ENCODE measurements at regions not wholly inside any gene's neighbourhood (a gene's known extent, or its start where the extent isn't known, plus 50 kb on each side); places are given as distances from the start of the nearest gene placed in this dataset.

GRCh38 chr7:21084286-21084685, 297.6 kb upstream of the SP8 start:
- no peak for DNase-seq (ENCODE audit: low read depth in 2 of 3, low spot score in 2 of 3)

DNA sequence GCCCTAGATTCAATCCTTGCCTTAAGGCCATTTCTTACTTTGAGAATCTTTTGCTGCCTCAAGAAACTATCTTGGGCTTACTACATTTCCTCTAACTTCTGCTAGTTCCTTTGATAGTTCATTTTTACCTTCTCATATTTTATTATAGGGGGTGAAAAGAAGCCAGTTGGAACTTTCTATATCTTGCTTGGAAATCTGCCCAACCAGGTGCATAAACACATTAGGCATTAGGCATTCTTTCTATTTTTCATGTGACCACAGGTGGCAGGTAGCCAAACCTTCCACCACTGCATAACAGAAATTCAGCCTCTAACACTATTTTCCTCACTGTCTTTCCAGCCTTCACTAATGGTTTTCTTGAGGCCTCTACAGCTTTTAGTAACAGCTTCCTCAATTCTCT, 300.0 kb upstream of the SP8 start:
- no peak for DNase-seq (ENCODE audit: low read depth in 2 of 3, low spot score in 2 of 3)

- no peak for DNase-seq (ENCODE audit: low read depth in 2 of 3, low spot score in 2 of 3)
Measured at GRCh38 chr7:21089653-21090052, 303.0 kb upstream of the SP8 start.

- no peak for DNase-seq (ENCODE audit: low read depth in 2 of 3, low spot score in 2 of 3)
Measured at GRCh38 chr7:21092766-21093702, 306.3 kb upstream of the SP8 start.

GRCh38 chr7:21094589-21094988, 307.9 kb upstream of the SP8 start:
- DNase-seq (ENCODE audit: low read depth in 2 of 3, low spot score in 2 of 3) = no peak

- DNase-seq (ENCODE audit: low read depth in 2 of 3, low spot score in 2 of 3) = no peak
Measured at GRCh38 chr7:21099432-21099831, 312.7 kb upstream of the SP8 start.

DNA sequence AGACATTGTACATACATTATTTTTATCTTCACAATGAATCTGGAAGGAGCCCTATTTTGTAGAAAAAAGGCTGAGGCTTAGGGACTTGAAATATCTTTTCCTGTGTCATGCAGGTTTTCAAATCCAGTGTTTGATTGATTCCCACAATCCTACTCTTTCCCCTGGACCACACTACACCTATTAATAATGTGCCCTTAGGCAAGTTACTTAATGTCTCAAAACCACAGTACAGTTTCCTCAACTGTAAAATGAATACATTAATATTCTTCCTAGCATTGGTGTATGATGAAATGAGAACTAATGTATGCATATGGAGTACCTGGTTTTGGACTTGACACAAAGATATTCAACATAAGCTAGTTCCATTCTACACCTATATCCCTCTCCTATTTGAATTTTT, 313.3 kb upstream of the SP8 start:
- DNase-seq (ENCODE audit: low read depth in 2 of 3, low spot score in 2 of 3) = no peak

- DNase-seq (ENCODE audit: low read depth in 2 of 3, low spot score in 2 of 3) = no peak
Measured at GRCh38 chr7:21101541-21101940, 314.9 kb upstream of the SP8 start.

GRCh38 chr7:21103426-21104123, 316.9 kb upstream of the SP8 start:
- no peak for DNase-seq (ENCODE audit: low read depth in 2 of 3, low spot score in 2 of 3)

DNA sequence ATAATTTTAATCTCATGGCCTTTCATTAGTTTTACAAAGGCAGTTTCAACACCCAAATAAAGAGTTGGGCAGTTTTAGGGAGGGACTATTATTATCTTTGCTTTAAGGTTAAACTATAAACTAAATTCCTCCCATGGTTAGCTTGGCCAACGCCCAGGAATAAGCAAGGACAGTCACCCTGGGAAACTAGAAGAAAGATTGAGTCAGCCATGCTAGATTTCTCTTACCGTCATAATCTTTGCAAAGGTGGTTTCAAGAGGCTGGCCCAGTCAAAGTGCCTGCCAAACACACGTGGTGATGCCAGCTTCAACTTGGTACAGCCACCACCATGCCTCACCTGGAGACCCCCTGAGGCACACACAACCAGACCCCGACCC, 317.4 kb upstream of the SP8 start:
- DNase-seq (ENCODE audit: low read depth in 2 of 3, low spot score in 2 of 3) = no peak

DNA sequence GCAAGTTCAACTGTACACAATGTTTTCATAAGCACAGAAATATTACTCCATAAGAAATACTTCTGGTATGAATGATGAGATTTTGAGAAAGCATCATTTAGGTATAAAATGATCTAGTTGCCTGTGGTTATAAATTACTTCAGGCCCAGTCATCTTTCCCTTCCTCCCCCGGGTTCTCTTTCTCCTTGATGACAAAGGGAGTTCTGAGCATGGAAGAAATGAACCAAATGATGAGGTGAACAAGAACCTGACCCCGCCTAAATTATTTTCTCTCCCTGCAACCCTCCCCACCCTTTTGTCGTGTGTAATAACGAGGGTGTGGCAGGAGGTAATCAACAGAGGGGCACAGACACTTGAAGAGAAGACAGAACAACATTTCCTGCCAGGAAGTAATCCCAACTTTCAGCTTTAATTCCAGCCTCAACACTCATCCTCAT, 319.6 kb upstream of the SP8 start:
- DNase-seq (ENCODE audit: low read depth in 2 of 3, low spot score in 2 of 3) = no peak

DNA sequence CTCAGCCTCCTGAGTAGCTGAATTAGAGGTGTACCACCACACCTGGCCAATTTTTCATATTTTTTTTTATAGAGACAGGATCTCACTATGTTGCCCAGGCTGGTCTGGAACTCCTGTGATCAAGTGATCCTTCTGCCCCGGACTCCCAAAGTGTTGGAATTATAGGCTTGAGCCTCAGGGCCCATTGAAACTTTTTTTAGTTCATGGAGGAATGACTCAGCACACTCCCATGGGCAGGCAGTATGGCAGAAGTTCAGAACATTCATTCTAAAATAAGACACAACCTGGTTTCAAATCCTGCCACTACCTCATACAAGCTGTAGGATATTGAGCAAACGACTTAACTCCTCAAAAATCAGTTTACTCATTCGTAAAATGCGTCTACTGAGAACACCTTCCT, 320.4 kb upstream of the SP8 start:
- no peak for DNase-seq (ENCODE audit: low read depth in 2 of 3, low spot score in 2 of 3)

DNA sequence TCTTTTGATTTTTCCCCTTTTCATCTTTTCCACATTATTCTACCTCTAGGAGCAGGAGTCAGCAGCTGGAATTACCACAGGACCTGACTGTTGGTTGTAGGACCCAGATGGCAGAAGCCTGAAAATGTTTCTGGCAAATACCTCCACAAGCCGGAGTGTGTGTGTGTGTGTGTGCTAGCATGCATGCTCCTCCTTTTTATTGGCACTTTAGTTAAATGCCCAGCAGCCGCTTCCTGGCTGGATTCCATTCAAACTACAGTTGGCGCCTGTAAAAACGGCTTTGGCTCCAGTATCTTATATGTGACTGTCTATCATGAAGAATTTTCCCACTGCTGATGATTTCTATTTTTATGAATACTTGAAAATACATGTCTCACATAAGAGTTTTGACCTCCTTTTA, 319.7 kb upstream of the SP4 start:
- no peak for DNase-seq (ENCODE audit: low read depth in 2 of 3, low spot score in 2 of 3)

DNA sequence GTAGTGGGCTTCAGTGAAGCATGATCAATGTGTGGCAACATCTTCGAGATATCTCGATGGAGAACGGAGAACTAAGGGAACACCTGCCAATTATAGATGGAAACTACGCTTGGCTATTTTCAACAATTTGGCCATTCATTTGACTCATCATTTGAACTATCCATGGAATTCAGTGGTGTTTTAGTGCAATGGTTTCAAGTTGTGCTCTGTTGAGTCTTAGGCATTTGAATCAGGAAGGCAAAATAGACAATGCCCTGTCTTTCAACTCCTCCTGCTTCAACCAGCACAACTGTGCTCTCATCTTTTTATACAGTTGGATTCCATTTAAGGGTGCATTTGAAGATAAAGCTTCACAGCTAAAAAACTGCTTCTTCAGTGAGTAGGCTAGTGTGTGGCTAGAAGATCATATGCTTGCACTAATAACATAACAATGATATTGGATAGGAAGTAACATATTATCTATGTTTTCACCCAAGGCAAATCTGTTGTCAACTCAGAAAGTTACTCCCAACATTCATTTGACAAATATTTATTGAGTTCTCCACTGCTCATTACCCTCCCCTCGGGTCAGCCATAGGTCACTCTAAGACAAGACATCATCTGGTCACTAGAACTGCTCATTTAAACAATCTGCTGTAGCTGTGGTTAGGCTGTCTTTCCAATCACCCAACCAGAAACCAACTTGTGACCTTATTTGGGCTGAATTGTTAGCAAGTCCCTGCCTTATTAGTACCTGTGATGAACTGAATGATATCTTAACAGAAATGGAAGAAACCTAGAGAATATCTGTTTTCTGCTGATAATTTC, 314.1 kb upstream of the SP4 start:
- DNase-seq (ENCODE audit: low read depth in 2 of 3, low spot score in 2 of 3) = no peak

GRCh38 chr7:21123586-21123985, 304.3 kb upstream of the SP4 start:
- no peak for DNase-seq (ENCODE audit: low read depth in 2 of 3, low spot score in 2 of 3)

DNA sequence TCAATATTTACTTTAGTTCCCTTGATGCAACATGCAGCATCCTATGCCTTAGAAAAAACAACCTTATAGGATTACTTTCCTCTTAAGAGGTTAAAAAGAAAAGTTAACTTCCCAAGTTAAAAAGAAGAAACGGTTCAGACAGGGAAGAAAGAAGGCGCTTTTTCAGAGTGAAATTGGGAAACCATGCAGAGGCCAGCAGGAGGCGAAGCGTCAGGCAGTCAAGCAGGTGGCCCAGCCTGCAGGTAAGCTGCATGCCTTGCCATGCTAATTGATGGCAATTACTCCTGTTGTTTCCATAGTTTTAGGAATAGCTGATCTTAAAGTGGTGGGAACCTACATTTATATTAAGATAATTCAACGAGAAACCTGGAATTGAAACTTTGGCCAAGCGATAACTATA, 302.6 kb upstream of the SP4 start:
- no peak for DNase-seq (ENCODE audit: low read depth in 2 of 3, low spot score in 2 of 3)

GRCh38 chr7:21128062-21128817, 299.6 kb upstream of the SP4 start:
- no peak for DNase-seq (ENCODE audit: low read depth in 2 of 3, low spot score in 2 of 3)

DNA sequence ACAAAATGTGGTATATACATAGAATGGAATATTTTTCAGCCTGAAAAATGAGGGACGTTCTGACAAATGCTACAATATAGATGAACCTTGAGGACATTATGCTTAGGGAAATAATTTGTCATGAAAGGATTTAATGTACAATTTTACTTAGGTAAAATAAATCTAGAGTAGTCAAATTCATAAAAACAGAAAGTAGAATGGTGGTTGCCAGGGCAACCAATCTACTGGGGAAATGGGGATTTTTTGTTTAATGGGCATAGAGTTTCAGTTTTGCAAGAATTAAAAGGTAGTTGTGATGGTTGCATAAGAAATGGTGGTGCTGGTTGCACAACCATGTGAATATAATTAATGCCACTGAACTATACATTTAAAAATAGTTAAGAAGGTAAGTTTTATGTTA, 296.0 kb upstream of the SP4 start:
- DNase-seq (ENCODE audit: low read depth in 2 of 3, low spot score in 2 of 3) = no peak

- no peak for DNase-seq (ENCODE audit: low read depth in 2 of 3, low spot score in 2 of 3)
Measured at GRCh38 chr7:21134631-21135030, 293.3 kb upstream of the SP4 start.

DNA sequence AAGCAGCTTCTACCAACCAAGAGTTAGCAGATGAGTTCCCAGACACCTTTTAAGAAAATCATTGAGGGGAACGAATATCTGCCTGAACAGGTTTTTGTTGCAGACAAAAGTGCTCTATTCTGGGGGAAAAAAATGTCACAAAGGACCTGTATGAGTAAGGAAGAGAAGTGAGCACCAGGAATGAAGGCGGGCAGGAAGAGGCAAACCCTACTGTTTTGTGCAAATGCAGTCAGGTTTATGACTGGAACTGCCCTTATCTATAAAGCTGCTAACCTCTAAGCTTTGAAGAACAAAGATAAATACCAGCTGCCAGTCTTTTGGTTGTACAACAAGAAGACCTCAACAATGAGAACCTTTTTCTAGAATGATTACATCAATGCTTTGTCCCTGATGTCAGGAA, 292.4 kb upstream of the SP4 start:
- DNase-seq (ENCODE audit: low read depth in 2 of 3, low spot score in 2 of 3) = no peak

- no peak for DNase-seq (ENCODE audit: low read depth in 2 of 3, low spot score in 2 of 3)
Measured at GRCh38 chr7:21137640-21138039, 290.2 kb upstream of the SP4 start.
